CD1c-positive myeloid dendritic cell (primary cell): ENCODE measurements at regions not wholly inside any gene's neighbourhood (a gene's known extent, or its start where the extent isn't known, plus 50 kb on each side); places are given as distances from the start of the nearest gene placed in this dataset.
"Not testable (repeated sequence)": the region's sequence is repeated elsewhere in the genome, so short reads cannot be mapped to it uniquely, and the experiment has no call there.

Source experiments
- DNase-seq: peaks from one replicate; pipeline ENCODE4 v3.0.0-alpha.2; 2016; ENCODE audit errors: extremely low spot score

- no peak for DNase-seq
Observed at GRCh38 chr12:68387338-68387737, 55.2 kb upstream of the MDM1 start.

GRCh38 chr12:68389305-68389704, 57.1 kb upstream of the MDM1 start:
- no peak for DNase-seq

GRCh38 chr12:68391937-68392336, 59.8 kb upstream of the MDM1 start:
- DNase-seq = no peak

- no peak for DNase-seq
Observed at GRCh38 chr12:68392376-68392775, 60.2 kb upstream of the MDM1 start.

- no peak for DNase-seq
Observed at GRCh38 chr12:68393417-68393816, 61.3 kb upstream of the MDM1 start.

GRCh38 chr12:68397566-68398158, 65.5 kb upstream of the MDM1 start:
- DNase-seq = no peak

GRCh38 chr12:68398689-68399088, 66.5 kb upstream of the MDM1 start:
- not testable (repeated sequence) for DNase-seq

- no peak for DNase-seq
Observed at GRCh38 chr12:68400226-68400829, 68.2 kb upstream of the MDM1 start.

GRCh38 chr12:68402422-68402821, 70.3 kb upstream of the MDM1 start:
- no peak for DNase-seq

- DNase-seq = no peak
Observed at GRCh38 chr12:68403296-68403695, 71.1 kb upstream of the MDM1 start.

GRCh38 chr12:68403711-68404110, 71.5 kb upstream of the MDM1 start:
- DNase-seq = no peak

GRCh38 chr12:68405343-68405781, 73.2 kb upstream of the MDM1 start:
- DNase-seq = no peak

GRCh38 chr12:68406134-68406576, 74.0 kb upstream of the MDM1 start:
- peak; percentile 61 for DNase-seq

GRCh38 chr12:68406911-68407310, 74.7 kb upstream of the MDM1 start:
- DNase-seq = peak; percentile 20

- DNase-seq = no peak
Observed at GRCh38 chr12:68410018-68410660, 78.0 kb upstream of the MDM1 start.

GRCh38 chr12:68411371-68411770, 79.2 kb upstream of the MDM1 start:
- DNase-seq = no peak

- DNase-seq = no peak
Observed at GRCh38 chr12:68414988-68415387, 82.8 kb upstream of the MDM1 start.

GRCh38 chr12:68416350-68416749, 84.2 kb upstream of the MDM1 start:
- DNase-seq = no peak

- DNase-seq = no peak
Observed at GRCh38 chr12:68416826-68417225, 84.7 kb upstream of the MDM1 start.

GRCh38 chr12:68418137-68418460, 85.9 kb upstream of the MDM1 start:
- DNase-seq = no peak

- no peak for DNase-seq
Observed at GRCh38 chr12:68420225-68421010, 88.3 kb upstream of the MDM1 start.

- no peak for DNase-seq
Observed at GRCh38 chr12:68422159-68422558, 90.0 kb upstream of the MDM1 start.
